ENCODE measurements at regions not wholly inside any gene's neighbourhood (a gene's known extent, or its start where the extent isn't known, plus 50 kb on each side); places are given as distances from the start of the nearest gene placed in this dataset.

GRCh38 chr11:116434986-116435385 is 337.8 kb downstream of the BUD13 start:
- Histone ChIP-seq H3K4me1 (ENCODE audit: insufficient read depth) (no peaks in the 10 kb centered on the region), H3K4me3 (no peak overlapping the region), H3F3A (replicated peaks; ENCODE audit: low read depth) (no peaks in the 10 kb centered on the region), H3K27ac (ENCODE audit: low read depth) (no peak overlapping the region), H2AFZ (no peak overlapping the region), H3K4me2 (no peak overlapping the region), H3K27me3 (ENCODE audit: insufficient read depth) (no peaks in the 10 kb centered on the region), H3K36me3 (ENCODE audit: insufficient read depth) (peaks cover 2% of the 10 kb centered on the region; the same call in 1 of the 2 replicates), H3K79me2 (replicated peaks; ENCODE audit: insufficient read depth) (peaks cover 12% of the 10 kb centered on the region; the same call in 1 of the 2 replicates), H3K9me2 (ENCODE audit: insufficient read depth) (no peaks in the 10 kb centered on the region), H4K20me1 (replicated peaks; ENCODE audit: insufficient read depth) (no peaks in the 10 kb centered on the region)
- H3K4me3 Mint-ChIP-seq = no peak overlapping the region
- DNase-seq (ENCODE audit: low spot score) (no peak), ATAC-seq (no peak)
- H3K9me3 Mint-ChIP-seq = peaks cover 11% of the 10 kb centered on the region
- H3K27ac Mint-ChIP-seq = no peak overlapping the region
- H3K36me3 Mint-ChIP-seq (ENCODE audit: low read depth) = peaks cover 9% of the 10 kb centered on the region; the same call in 2 of the 3 replicates
- H3K4me1 Mint-ChIP-seq = peaks cover 10% of the 10 kb centered on the region
- peaks cover 9% of the 10 kb centered on the region for H3K27me3 Mint-ChIP-seq (ENCODE audit: insufficient read depth, low read depth, poor library complexity)
- TF ChIP-seq, protein P1, sequence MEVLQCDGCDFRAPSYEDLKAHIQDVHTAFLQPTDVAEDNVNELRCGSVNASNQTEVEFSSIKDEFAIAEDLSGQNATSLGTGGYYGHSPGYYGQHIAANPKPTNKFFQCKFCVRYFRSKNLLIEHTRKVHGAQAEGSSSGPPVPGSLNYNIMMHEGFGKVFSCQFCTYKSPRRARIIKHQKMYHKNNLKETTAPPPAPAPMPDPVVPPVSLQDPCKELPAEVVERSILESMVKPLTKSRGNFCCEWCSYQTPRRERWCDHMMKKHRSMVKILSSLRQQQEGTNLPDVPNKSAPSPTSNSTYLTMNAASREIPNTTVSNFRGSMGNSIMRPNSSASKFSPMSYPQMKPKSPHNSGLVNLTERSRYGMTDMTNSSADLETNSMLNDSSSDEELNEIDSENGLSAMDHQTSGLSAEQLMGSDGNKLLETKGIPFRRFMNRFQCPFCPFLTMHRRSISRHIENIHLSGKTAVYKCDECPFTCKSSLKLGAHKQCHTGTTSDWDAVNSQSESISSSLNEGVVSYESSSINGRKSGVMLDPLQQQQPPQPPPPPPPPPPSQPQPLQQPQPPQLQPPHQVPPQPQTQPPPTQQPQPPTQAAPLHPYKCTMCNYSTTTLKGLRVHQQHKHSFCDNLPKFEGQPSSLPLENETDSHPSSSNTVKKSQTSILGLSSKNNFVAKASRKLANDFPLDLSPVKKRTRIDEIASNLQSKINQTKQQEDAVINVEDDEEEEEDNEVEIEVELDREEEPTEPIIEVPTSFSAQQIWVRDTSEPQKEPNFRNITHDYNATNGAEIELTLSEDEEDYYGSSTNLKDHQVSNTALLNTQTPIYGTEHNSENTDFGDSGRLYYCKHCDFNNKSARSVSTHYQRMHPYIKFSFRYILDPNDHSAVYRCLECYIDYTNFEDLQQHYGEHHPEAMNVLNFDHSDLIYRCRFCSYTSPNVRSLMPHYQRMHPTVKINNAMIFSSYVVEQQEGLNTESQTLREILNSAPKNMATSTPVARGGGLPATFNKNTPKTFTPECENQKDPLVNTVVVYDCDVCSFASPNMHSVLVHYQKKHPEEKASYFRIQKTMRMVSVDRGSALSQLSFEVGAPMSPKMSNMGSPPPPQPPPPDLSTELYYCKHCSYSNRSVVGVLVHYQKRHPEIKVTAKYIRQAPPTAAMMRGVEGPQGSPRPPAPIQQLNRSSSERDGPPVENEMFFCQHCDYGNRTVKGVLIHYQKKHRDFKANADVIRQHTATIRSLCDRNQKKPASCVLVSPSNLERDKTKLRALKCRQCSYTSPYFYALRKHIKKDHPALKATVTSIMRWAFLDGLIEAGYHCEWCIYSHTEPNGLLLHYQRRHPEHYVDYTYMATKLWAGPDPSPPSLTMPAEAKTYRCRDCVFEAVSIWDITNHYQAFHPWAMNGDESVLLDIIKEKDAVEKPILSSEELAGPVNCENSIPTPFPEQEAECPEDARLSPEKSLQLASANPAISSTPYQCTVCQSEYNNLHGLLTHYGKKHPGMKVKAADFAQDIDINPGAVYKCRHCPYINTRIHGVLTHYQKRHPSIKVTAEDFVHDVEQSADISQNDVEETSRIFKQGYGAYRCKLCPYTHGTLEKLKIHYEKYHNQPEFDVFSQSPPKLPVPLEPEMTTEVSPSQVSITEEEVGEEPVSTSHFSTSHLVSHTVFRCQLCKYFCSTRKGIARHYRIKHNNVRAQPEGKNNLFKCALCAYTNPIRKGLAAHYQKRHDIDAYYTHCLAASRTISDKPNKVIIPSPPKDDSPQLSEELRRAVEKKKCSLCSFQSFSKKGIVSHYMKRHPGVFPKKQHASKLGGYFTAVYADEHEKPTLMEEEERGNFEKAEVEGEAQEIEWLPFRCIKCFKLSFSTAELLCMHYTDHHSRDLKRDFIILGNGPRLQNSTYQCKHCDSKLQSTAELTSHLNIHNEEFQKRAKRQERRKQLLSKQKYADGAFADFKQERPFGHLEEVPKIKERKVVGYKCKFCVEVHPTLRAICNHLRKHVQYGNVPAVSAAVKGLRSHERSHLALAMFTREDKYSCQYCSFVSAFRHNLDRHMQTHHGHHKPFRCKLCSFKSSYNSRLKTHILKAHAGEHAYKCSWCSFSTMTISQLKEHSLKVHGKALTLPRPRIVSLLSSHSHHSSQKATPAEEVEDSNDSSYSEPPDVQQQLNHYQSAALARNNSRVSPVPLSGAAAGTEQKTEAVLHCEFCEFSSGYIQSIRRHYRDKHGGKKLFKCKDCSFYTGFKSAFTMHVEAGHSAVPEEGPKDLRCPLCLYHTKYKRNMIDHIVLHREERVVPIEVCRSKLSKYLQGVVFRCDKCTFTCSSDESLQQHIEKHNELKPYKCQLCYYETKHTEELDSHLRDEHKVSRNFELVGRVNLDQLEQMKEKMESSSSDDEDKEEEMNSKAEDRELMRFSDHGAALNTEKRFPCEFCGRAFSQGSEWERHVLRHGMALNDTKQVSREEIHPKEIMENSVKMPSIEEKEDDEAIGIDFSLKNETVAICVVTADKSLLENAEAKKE (CRISPR knock-in tag; IDR thresholded peaks at IDR 0.05) = no peak

DNA sequence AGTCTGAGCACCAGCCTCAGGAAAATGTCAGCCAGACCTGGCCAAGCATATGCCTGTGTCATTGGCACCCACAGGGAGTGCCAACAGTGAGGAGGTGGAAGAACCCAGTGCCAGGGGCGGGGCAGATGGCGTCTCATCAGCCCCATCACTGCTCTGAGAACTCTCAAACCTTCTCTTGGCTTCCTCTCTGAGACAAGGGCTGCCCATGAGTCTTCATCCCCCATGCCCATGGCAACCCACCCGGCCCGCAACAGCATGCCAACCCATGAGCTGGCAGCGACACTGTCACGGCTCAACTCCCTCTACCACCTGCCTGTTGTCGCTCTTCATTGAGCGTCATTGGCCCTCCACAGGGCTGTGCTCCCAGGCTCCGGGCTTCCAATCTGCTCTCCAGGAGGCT is 340.5 kb downstream of the BUD13 start:
- H3K27ac Mint-ChIP-seq = no peak overlapping the region
- TF ChIP-seq EZH2 (IDR thresholded peaks at IDR 0.05; ENCODE audit: low read depth, unreplicated experiment) = no peak
- no peak for TF ChIP-seq JUNB (IDR thresholded peaks at IDR 0.05; ENCODE audit: unreplicated experiment)
- TF ChIP-seq, protein P1 (CRISPR knock-in tag; IDR thresholded peaks at IDR 0.05) = no peak
- TF ChIP-seq ZNF331 (CRISPR knock-in tag; IDR thresholded peaks at IDR 0.05; ENCODE audit: low read depth) = no peak

More for the DNA sequence above, 340.5 kb downstream of the BUD13 start:
- Mint-ChIP-seq H3K4me3 (no peak overlapping the region), H3K4me1 (peaks cover 19% of the 10 kb centered on the region), H3K36me3 (ENCODE audit: low read depth) (no peaks in the 10 kb centered on the region), H3K27me3 (ENCODE audit: insufficient read depth, low read depth, poor library complexity) (peaks cover 9% of the 10 kb centered on the region), H3K9me3 (no peaks in the 10 kb centered on the region)
- Histone ChIP-seq H2AFZ (no peak overlapping the region), H3K9me2 (ENCODE audit: insufficient read depth) (no peaks in the 10 kb centered on the region), H3K4me1 (ENCODE audit: insufficient read depth) (peaks cover 6% of the 10 kb centered on the region), H3K4me3 (no peak overlapping the region), H3F3A (replicated peaks; ENCODE audit: low read depth) (no peaks in the 10 kb centered on the region), H3K36me3 (ENCODE audit: insufficient read depth) (no peaks in the 10 kb centered on the region), H3K27ac (ENCODE audit: low read depth) (no peak overlapping the region), H3K27me3 (ENCODE audit: insufficient read depth) (no peaks in the 10 kb centered on the region), H3K79me2 (replicated peaks; ENCODE audit: insufficient read depth) (0 out of 2 replicates have a peak, but pooled peaks cover 8% of the 10 kb centered on the region), H3K4me2 (no peak overlapping the region), H4K20me1 (replicated peaks; ENCODE audit: insufficient read depth) (no peaks in the 10 kb centered on the region)
- ATAC-seq (no peak), DNase-seq (ENCODE audit: low spot score) (no peak)
